ENCODE measurements at regions not wholly inside any gene's neighbourhood (a gene's known extent, or its start where the extent isn't known, plus 50 kb on each side); places are given as distances from the start of the nearest gene placed in this dataset.

GRCh38 chr14:71466946-71467345 is 465.3 kb upstream of the RGS6 start:
- Histone ChIP-seq H3K4me1 (peaks cover 6 to 7% of the 10 kb centered on the region in 2 donors), H3K36me3 (no peaks in the 10 kb centered on the region), H3K27ac (no peak overlapping the region), H3K9me3 (no peaks in the 10 kb centered on the region), H3K27me3 (no peaks in the 10 kb centered on the region), H3K4me3 (replicated peaks in 1 of 3) (no peak overlapping the region)
- WGBS, 2 donors: 80 to 90% methylated on average over 4 of the region's 4 CpGs
- DNase-seq: no peak
- TF ChIP-seq, protein P1, sequence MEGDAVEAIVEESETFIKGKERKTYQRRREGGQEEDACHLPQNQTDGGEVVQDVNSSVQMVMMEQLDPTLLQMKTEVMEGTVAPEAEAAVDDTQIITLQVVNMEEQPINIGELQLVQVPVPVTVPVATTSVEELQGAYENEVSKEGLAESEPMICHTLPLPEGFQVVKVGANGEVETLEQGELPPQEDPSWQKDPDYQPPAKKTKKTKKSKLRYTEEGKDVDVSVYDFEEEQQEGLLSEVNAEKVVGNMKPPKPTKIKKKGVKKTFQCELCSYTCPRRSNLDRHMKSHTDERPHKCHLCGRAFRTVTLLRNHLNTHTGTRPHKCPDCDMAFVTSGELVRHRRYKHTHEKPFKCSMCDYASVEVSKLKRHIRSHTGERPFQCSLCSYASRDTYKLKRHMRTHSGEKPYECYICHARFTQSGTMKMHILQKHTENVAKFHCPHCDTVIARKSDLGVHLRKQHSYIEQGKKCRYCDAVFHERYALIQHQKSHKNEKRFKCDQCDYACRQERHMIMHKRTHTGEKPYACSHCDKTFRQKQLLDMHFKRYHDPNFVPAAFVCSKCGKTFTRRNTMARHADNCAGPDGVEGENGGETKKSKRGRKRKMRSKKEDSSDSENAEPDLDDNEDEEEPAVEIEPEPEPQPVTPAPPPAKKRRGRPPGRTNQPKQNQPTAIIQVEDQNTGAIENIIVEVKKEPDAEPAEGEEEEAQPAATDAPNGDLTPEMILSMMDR (IDR thresholded peaks at IDR 0.05): no peak
- TF ChIP-seq POLR2A (IDR thresholded peaks at IDR 0.05): no peak
- intact Hi-C loops (cut with DNase I): no loop called here

- no peak for TF ChIP-seq POLR2A (IDR thresholded peaks at IDR 0.05)
- TF ChIP-seq, protein P1 (IDR thresholded peaks at IDR 0.05): no peak
- no peak overlapping the region for H3K4me3 ChIP-seq (replicated peaks in 1 of 3)
- no peak overlapping the region for H3K27ac ChIP-seq
- no peak for DNase-seq
- intact Hi-C loops (cut with DNase I): no loop called here
- no peaks in the 10 kb centered on the region for H3K9me3 ChIP-seq
- H3K4me1 ChIP-seq: peaks cover 6 to 7% of the 10 kb centered on the region in 2 donors
- no peaks in the 10 kb centered on the region for H3K36me3 ChIP-seq
- H3K27me3 ChIP-seq: no peaks in the 10 kb centered on the region
- WGBS, 2 donors: 84 to 86% methylated on average over 3 of the region's 3 CpGs
Observed at GRCh38 chr14:71467361-71467811, 464.8 kb upstream of the RGS6 start.

DNA sequence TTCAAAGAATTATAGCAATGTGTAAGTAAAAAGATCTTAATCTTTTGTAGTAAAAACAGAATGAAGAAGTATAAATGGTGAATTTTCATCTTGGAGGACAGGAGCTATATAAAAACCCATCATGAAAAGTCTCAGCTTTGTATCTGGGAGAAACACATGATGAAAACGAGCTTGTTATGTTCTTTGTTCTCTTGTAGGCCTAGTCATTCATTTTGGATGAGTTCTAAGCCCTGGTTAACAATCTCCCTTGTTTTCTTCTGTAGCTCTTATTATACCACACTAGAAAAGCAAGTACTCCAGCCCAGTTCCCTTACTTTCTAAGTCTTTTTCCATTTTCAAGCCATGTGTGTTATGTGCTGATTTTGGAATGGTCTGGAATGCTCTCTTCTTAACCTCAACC is 463.5 kb upstream of the RGS6 start:
- Histone ChIP-seq H3K9me3 (no peaks in the 10 kb centered on the region), H3K27ac (no peak overlapping the region), H3K4me3 (replicated peaks in 1 of 3) (no peak overlapping the region), H3K27me3 (no peaks in the 10 kb centered on the region), H3K4me1 (peaks cover 6 to 7% of the 10 kb centered on the region in 2 donors), H3K36me3 (no peaks in the 10 kb centered on the region)
- 48 to 54% methylated on average over 1 of the region's 1 CpG for WGBS, 2 donors
- no peak for DNase-seq
- TF ChIP-seq, protein P1 (IDR thresholded peaks at IDR 0.05): no peak
- no peak for TF ChIP-seq POLR2A (IDR thresholded peaks at IDR 0.05)
- intact Hi-C loops (cut with DNase I): no loop called here

GRCh38 chr14:71469643-71470335 is 462.4 kb upstream of the RGS6 start:
- no peaks in the 10 kb centered on the region for H3K27me3 ChIP-seq
- TF ChIP-seq, protein P1 (IDR thresholded peaks at IDR 0.05): no peak
- TF ChIP-seq POLR2A (IDR thresholded peaks at IDR 0.05): no peak
- WGBS, 2 donors: 92 to 93% methylated on average over 6 of the region's 6 CpGs
- intact Hi-C loops (cut with DNase I): no loop called here
- no peaks in the 10 kb centered on the region for H3K36me3 ChIP-seq
- H3K4me1 ChIP-seq: peaks cover 6 to 15% of the 10 kb centered on the region in 2 donors
- no peak overlapping the region for H3K4me3 ChIP-seq (replicated peaks in 1 of 3)
- no peaks in the 10 kb centered on the region for H3K9me3 ChIP-seq
- H3K27ac ChIP-seq: no peak overlapping the region
- DNase-seq: no peak

GRCh38 chr14:71471634-71472355 is 460.4 kb upstream of the RGS6 start:
- H3K9me3 ChIP-seq: no peaks in the 10 kb centered on the region
- 86 to 89% methylated on average over 6 of the region's 6 CpGs for WGBS, 2 donors
- peaks cover 0 to 14% of the 10 kb centered on the region in 2 donors for H3K4me1 ChIP-seq
- no peaks in the 10 kb centered on the region for H3K27me3 ChIP-seq
- intact Hi-C loops (cut with DNase I): no loop called here
- TF ChIP-seq, protein P1 (IDR thresholded peaks at IDR 0.05): no peak
- TF ChIP-seq POLR2A (IDR thresholded peaks at IDR 0.05): no peak
- no peak overlapping the region for H3K4me3 ChIP-seq (replicated peaks in 1 of 3)
- H3K27ac ChIP-seq: no peak overlapping the region
- no peak for DNase-seq
- no peaks in the 10 kb centered on the region for H3K36me3 ChIP-seq
